HG03095 (cell line): ENCODE measurements at regions not wholly inside any gene's neighbourhood (a gene's known extent, or its start where the extent isn't known, plus 50 kb on each side); places are given as distances from the start of the nearest gene placed in this dataset.

ENCODE experiments used
- ATAC-seq: cut with Tn5 transposase; IDR thresholded peaks from one replicate; pipeline ENCODE4 v1.9.1; 2021; ENCODE audit warnings: moderate library complexity; ENCODE audit not compliant: unreplicated experiment

DNA sequence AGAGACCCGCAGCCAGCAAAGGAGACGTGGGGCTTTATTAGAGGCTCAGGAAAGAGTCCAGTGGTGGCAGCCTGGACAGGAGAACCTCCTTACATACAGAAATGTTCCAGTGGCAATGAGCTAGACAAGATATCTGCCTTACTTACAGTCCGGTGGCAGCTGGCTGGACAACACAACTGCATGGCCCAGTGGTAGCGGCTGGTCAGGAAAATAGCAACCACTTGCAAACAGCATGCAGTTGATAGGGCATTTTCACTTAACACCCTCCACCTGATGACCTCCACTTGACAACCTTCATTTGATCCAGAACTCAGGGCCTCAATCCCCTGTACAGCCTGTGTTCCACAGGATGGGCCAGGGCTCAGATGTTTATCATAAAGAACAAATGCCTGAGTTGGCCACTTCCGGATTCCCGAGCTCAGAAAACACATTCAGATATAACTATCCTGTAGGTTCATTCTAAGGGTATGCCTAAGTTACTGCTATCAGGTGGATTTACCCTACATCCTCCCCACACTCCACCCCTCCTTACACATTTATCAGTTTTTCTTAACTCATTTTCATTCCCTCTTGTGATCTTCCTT is 63.3 kb upstream of the ITPRID2 start:
- no peak for ATAC-seq

DNA sequence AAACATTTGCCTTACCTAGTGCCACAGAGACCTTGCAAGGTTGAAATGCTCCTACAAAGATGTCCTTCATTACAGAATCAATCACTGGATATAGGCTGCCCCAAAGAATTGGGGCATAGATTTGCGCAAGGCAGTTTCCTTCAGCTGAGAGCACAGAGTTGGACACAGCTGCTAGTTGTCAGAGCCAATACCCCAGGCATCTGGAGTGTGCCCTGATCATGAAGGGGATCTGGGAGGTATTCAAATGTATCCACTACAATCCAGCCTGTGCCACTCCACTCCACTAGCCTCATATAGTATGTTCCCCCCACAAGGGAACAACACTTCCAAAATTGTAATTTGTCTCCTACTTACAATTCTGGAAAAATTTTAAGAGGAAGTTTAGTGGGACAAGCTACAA is 62.3 kb upstream of the ITPRID2 start:
- no peak for ATAC-seq

DNA sequence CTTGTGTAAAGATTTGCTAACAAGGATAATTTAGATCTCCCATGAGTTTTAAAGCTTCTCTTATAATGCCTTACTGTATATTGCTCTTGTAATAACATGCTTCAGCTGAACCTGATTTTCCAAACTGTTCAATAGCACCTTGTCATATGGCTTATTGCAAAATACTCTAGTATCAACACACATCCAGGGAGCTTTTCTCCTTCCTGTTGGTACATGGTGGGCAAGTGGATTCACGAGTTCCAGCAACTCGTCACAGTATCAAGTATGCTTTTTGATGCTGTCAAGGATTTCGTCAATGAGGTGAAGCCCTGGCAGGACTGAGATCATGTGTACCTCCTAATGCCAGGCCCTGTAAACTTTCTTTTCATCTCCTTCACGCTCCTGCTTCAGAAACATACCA is 59.5 kb upstream of the ITPRID2 start:
- ATAC-seq: no peak

- peak; percentile 77 for ATAC-seq
These were observed 54.9 kb upstream of the ITPRID2 start for GRCh38 chr2:181836583-181836982.

GRCh38 chr2:181837563-181837962 is 54.0 kb upstream of the ITPRID2 start:
- no peak for ATAC-seq

GRCh38 chr2:181839811-181840210 is 51.7 kb upstream of the ITPRID2 start:
- ATAC-seq: no peak

DNA sequence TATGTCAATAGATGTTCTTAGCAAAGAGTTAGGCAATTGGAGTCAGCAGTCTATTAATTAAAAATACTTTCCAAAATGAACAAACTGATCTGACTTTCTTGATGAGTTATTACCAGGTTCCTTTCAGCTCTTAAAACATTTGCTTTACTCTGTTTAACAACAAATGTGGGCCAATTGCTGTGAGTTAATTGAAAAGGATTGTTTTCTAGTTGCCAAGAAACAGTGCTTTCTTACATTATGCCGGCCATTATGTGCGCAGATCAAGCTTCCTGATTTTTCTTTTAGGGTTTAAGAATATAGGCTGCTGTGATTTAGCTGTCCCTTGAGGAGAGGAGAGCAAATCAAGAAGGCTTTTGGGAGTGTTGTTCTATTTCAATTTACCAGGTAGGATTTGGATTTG is 50.5 kb upstream of the ITPRID2 start:
- ATAC-seq: no peak
